HG03060 (cell line): ENCODE measurements at regions not wholly inside any gene's neighbourhood (a gene's known extent, or its start where the extent isn't known, plus 50 kb on each side); places are given as distances from the start of the nearest gene placed in this dataset.
"Not testable (repeated sequence)": the region's sequence is repeated elsewhere in the genome, so short reads cannot be mapped to it uniquely, and the experiment has no call there.

Experiments
- ATAC-seq: cut with Tn5 transposase; IDR thresholded peaks from one replicate; pipeline ENCODE4 v1.9.1; 2021; ENCODE audit warnings: low read depth, moderate number of reproducible peaks; ENCODE audit not compliant: unreplicated experiment

DNA sequence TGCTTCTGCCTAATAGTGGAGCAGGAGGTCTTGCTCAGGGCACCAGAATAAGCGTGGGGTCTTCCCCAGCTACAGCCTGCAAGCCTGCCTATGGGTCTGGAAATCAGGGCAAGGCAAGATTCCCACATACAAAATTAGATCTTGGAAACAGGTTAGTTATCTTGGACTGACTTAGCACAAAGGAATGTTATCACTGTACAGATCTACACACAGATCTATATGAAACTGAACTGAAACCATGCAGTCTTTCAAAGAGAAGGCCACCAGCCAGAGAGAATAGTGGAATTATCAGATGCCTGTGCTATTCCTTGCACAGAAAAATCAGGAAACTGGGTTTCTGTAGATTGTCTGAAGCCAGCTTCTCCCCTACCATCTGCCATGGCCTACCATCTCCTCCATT, 585.7 kb downstream of the ACTL7B start:
- no peak for ATAC-seq

DNA sequence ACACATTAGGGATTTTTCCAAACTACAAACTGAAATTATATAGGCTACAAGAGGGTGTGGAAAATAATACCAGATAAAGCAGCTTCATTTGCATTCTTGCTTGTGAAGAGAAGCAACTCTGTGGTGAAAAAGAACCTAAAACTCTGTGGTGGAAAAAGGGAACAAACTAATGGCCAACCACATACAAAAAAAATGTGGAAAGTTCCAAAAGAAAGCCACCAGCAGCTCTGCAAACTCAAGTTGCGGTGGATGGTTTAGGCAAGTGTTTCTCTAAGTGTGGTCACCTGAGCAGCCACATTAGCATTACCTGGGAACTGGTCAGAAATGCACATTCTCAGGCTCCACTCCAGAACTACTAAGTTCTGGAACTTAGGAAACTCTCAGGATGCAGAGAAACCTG, 586.4 kb downstream of the ACTL7B start:
- ATAC-seq, result no peak

DNA sequence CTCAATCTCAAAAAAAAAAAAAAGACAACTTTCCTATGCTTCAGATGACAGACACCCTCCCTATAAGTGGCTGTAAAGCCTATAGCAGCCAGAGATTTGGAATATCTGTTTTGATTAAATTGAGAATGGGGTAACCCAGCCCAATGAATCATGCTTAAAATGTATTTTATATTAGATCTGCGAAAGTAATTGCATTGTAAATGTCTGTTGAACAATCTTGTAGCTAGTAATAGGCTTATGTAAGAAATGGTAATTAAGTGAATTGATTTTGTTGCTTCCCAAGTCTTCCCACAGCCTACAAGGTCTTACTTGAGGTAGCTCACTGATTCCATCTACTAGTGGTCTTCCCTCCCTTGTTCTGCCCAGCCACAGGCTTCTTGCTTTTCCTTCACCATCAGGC, 590.7 kb downstream of the ACTL7B start:
- no peak for ATAC-seq

DNA sequence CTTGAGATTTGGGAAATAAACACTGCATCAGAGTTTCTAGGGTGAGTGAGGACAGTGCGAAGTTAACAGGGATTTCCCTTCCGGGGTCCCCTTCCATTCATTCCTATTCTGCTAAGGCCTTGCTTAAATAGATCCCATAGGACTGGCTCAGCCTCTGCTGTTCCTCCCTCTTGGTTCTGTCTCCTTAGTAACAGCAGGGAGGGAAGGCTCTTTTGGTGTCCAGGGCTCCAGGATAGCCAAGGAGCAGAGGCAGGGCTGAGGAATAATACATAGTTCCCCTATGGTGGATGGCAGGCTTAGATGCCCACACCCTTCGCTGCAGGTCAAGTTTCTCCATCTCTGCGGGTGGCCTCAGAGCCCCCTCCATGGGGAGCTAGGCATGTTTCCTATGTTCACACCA, 591.7 kb downstream of the ACTL7B start:
- no peak for ATAC-seq

DNA sequence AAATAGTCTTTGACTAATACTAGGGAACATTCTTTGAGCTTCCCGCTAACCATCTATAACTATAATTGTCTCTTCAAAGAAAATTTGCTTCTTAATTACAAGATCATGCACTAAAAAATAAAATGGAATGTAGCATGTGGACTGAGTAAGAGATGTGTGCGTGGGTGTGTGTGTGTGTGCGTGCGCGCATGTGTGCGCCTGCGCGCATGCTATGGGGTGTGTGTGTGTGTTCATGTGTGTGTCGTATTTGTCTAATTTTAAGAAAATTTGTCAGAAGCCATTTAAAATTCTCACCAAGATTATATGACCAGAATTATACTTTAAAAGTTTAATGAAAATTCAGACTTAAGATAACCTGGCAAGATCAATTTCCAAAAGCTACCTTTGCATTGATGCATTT, 593.0 kb downstream of the ACTL7B start:
- no peak for ATAC-seq

DNA sequence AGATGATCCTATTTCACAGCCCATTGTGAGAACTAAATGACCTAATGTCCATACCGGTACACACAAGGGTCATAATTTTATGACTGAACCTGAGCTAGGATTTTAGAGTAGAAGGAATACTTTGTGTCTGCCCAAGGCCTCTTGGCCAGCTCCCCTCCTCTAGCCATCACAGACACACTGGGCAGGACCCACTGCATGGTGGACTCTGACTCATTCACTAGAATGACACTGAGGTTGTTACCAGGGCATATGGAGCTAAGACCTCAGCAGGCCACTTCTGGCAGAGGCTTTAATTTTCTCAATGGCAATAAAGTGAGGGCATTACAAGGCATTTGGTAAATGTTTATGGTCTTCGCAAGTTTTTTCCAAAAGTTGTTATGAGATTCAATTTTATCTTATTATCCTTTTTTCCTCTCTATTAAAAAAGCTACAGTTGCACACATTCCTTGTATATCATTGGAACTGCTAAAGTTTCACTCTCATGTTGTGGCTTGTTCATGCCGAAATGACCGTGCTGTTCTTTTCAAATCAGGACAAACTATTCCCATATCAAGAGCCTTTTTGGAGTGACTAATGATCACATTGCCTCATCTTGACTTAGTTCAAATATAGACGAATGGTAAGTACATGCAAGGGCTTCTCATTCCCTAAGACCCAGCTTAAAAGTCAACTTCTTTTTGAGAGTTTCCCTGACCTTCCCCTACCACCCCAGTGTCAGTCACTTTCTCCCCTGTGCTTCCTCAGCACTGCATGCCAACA, 595.7 kb downstream of the ACTL7B start:
- ATAC-seq, result no peak

DNA sequence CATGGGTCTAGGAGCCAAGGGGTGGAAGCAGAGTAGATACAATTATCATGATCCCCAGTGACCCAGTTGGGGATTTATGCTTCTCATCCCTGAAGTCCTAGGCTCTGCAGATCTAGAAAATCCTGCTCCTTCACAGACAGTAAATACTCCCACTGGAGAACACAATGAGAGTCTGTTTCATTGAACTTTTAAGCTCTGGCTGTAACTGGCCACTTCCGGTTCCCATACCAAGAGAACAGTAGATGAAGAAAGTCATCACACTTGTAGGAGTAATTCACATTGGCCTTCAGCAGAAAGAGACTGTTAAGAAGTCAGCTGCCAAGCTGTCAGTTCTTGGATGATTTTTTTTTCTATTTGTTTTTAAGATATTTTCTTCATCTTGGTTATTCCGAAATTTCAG, 597.1 kb downstream of the ACTL7B start:
- ATAC-seq, result no peak

DNA sequence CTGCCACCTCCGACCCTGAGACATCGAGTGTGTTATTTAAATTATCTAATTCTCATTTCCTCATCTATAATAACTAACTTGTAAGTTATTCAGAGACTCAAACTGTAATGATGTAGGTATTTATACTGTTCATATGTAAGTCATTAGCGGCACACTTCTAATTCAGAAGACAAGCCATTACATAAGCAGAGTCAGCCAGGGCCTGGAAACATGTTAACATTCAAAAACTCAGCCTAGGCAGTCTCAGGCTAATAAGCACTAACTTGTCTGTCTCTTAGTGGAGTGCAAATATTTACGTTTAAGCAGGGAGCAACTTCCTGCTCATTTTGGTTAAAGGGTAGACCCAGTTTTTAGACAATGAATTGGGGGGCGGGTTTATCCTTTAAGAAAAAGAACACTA, 598.4 kb downstream of the ACTL7B start:
- no peak for ATAC-seq

DNA sequence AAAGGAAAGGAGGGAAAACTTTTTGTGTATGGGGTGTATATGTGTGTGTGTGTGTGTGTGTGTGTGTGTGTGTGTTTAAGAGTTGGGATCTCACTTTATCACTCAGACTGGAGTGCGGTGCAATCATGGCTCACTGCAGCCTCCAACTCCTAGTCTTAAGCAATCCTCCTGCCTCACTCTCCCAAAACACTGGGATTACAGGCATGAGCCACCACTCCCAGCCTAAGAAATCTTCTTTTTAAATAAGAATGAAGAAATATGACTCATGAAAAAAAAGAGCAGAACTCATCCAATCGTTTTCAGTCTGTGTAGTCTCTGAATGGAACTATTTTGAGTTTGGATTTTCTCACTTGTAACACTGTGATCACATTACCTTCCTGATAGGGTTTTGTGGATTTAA, 601.5 kb downstream of the ACTL7B start:
- no peak for ATAC-seq

DNA sequence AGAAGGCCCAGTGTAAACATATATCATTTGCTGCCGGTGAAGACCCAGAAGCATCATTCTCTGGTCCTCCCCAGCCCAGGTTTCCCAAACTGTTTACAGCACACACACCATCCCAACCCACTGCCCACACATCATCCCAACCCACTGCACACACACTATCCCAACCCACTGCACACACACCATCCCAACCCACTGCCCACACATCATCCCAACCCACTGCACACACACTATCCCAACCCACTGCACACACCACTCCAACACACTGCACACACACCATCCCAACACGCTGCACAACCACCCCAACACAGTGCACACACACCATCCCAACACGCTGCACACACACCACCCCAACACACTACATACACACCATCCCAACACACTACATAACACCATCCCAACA, 608.4 kb downstream of the ACTL7B start:
- not testable (repeated sequence) for ATAC-seq

DNA sequence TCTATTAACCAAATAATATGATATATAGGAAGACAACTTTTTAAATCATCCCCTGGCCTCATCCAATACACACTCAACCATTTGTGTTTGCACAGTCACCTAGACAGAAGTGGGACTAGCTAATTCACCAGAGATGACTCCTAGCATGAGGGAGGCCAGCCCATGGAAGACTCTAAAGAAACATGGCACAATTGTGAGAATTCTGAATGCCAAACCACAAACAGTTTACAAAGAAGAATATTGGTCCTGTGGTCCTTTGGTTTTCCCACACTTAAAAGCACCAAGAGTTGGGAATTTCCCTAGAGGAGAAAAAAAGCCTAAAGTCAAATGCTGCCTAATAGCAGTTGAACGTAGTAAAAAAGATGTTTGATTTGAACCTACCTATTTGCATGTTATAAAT, 609.9 kb downstream of the ACTL7B start:
- ATAC-seq, result no peak

DNA sequence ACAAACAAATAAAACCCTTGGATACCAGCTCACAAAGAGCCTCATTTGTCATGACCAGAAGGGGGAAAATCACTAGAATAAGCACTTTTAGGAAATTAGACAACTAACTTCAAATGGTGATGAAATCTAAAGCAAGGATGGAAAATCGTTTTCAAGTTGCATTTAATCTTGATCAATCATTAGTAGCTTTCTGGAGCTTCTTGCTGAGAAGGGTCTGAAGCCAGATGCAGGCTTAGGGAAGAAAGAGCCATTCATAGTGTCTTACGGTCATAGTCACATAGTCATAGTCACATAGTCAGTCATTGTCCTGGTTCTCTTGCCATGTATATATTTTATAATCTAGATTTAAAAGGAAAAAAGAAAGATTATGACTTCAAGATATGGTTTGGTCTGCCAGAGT, 610.5 kb downstream of the ACTL7B start:
- ATAC-seq, result no peak

DNA sequence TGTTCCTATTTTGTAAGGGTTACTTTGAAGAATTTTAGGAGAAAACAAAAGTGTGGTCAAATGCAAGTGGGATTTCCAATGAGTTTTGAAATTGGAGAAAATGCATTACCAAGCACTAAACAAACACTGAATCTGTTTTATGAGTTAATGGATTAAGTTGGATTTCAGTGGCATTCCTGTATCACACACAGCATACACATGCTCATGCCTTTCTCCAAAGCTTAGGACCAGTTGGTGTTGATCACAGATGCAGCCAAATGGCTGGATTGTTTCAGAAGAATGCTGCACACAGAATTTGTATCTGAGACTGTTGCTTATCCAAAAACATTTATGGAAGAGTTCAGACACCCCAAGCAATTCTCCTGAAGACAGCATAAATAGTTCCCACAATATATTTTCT, 611.1 kb downstream of the ACTL7B start:
- ATAC-seq, result no peak

DNA sequence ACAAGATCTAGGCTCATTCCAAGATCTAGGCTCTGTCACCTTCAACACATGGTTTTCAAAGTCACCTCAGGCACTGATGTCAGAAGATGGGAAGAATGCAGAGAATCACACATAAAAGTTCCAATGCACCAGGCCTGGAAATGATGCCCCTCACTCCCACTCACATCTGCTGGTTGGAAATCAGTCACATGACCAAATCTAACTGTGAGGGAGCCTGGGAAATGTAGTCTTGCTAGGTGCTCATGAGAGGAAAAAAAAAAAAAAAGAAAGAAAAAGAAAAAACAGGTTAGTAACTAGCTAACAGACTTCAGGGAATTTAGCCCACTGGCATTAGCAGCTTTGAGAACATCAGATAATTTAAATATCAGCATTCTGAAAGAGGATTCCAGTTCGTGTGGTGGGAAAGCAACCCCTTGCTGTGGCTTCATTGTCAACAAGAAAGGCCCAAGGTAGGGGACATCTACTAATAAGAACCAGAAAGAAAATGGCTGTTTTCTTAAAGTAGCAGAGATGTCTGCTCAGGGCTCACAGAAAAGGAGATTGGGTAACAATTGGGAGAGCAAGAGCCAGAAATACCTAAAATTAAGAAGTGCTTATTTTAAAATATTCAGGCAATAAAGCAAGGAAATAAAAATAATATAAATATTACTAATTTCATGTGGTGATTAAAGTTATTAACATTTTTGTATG, 614.3 kb downstream of the ACTL7B start:
- no peak for ATAC-seq

DNA sequence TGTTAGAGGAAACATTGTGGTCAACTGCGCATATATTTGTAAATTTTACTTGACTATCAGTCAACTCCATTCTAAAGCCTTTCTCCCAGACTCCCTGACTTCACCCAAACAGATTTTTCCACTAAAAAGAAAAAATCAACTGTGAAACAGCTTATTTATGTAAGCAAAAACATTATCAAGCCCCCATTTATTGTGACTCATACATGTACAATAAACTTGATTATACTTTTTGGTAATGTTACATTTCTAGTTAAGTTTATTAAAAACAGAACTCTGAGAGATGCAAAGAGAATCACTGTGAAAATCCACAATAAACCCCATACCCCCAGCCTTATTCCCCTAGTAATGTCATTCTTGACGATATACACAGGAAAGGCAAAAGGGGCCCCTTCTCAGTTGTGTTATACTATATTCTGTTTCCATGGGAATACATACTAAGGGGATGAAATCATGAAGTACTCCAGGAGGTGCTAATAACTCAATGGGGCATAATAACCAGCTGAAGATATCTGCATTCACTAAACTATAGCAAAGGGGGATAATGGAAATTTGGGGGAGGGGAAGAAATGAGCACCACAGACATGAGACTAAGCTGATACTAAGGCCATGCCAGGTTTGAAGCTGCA, 616.0 kb downstream of the ACTL7B start:
- no peak for ATAC-seq

DNA sequence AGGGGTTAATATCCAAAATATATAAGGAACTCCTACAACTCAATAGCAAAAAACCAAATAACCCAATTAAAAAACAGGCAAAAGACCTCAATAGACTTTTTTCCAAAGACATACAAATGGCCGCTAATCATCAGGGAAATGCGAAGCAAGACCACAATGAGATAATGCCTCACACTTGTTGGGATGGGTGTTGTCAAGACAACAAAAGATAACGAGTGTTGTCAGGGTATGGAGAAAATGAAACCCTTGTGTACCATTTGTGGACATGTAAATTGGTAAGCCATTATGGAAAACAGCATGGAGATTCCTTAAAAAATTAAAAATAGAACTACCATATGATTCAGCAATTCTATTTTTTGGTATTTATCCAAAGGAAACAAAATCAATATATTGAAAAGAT, 620.2 kb downstream of the ACTL7B start:
- ATAC-seq, result no peak

DNA sequence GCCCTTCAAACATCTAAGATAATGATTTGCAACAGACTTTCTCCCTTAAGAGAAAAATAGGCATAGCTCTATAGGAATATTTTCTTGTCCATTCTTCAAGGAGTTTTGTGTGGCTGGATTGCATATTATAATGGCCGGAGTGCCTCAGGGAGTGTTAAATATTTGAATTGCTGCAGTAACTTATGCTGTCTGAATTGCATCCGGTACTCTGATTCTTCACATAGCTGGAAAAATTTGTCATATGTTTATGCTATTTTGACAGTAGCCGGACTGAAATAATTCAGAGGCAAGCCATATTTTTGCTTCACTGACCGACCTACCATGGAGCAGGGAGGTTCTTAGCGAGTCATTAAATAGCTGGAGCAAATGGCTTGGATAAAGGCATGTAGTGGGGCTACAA, 621.0 kb downstream of the ACTL7B start:
- no peak for ATAC-seq

DNA sequence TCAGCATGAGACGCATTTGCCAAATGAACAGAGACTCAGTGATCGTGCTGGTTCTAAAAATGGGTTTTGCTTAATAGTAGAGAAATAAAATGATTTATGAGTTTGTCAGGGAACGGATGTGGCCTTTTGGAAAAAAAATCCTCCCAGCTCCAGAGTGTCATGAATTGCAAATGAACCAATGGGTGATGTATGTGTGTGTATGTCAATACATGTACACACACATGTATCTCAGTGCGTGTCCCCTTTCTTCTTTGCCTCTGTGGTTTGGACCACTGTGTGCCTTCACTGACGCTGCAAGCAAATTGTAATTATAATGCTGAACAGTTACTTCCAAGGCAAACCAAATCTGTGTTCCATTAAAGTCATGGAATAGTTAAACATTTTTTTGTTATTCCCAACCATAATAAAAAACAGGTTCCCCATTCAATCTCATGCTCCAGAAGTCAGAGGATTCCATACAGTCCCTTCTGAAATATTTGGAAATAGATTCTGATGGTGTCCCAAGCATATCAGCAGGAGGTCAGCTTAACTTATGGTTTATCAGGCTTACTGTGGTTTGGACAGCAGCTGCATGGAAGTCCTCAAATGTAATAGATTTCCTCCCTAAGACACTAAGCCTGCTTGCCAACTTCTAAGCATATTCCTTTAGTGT, 630.5 kb downstream of the ACTL7B start:
- ATAC-seq, result no peak

DNA sequence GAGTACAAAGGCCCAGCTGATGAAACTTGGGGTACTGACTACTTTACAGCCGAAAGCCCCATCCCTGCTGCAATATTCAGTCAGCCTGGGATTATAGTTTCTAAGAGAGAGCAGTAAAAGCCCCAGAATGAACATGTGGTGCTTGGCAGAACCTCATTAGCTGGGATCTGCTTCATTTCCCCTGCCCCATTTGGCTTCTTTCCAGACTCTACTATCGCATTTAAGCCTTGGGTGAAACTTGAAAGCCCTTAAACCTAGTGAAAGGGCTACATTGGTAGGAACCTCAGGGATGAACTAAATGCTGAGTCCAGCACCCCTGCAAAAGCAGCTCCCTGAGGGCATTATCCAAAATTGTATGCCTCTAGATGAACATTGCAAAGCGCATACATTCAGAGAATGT, 631.1 kb downstream of the ACTL7B start:
- ATAC-seq, result no peak

DNA sequence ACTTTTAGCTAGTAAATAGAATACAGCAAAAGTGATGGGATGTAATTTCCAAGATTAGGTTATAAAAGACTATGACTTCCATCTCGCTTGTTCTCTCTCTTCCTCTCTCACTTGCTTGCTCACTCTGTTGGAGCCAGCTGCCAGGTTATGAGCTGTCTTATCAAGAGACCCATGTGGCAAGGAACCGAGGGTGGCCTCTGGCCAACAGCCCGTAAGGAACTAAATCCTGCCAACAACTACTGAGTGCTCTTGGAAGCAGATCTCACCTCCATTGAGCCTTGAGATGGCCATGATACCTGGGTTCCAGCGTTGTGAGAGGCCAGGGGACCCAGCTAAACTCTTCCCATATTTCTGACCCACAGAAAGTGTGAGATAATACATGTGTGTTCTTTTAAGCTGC, 636.1 kb downstream of the ACTL7B start:
- no peak for ATAC-seq
